Adrenal gland (tissue), 9 donors: ENCODE measurements at regions not wholly inside any gene's neighbourhood (a gene's known extent, or its start where the extent isn't known, plus 50 kb on each side); places are given as distances from the start of the nearest gene placed in this dataset.

Experiments used
- DNase-seq, 7 donors: peaks; one replicate each; pipeline ENCODE4 v3.0.0-alpha.2; 2019 to 2020
- H3K27ac ChIP-seq, 5 donors: fragments of 200-600 bp; sonication (generic) in 4 of 5; 1 replicate in 3 of 5; 2 replicates in 2 of 5; pipeline versions ENCODE4 v1.5.1 to v1.8.0; 2016 to 2020; ENCODE audit warnings: mild to moderate bottlenecking in 1 of 5
- H3K27me3 ChIP-seq: fragments of 200-600 bp; 2 replicates; pipeline ENCODE4 v1.8.0; 2021
- H3K36me3 ChIP-seq, 2 donors: fragments of 200-600 bp; replicated peaks in 1 of 2; 1 replicate in 1 of 2; 2 replicates in 1 of 2; pipeline versions ENCODE4 v1.5.1 to v1.8.0; 2018 to 2022
- H3K4me1 ChIP-seq, 2 donors: fragments of 200-600 bp; replicated peaks in 1 of 2; 1 replicate in 1 of 2; 2 replicates in 1 of 2; pipeline versions ENCODE4 v1.5.1 to v1.8.0; 2018 to 2021
- H3K4me3 ChIP-seq, 4 donors: fragments of 200-600 bp; sonication (generic) in 3 of 4; one replicate each; pipeline ENCODE4 v1.5.1; 2016 to 2018
- H3K9me3 ChIP-seq, 3 donors: fragments of 200-600 bp; sonication (generic) in 1 of 3; replicated peaks in 1 of 3; 1 replicate in 2 of 3; 2 replicates in 1 of 3; pipeline versions ENCODE4 v1.5.1 to v1.8.0; 2016 to 2021
- POLR2A ChIP-seq, 2 donors: fragments of 450-650 bp; IDR thresholded peaks; one replicate each; pipeline ENCODE4 v1.6.1; 2017; ENCODE audit warnings: antibody characterized with exemption in 2 of 2, mild to moderate bottlenecking in 2 of 2, moderate library complexity in 1 of 2
- WGBS, 4 donors: extraction: QIAGEN DNeasy Blood & Tissue Kit in 2 of 4; methylation state at CpG; one replicate each; pipeline versions ENCODE4 v1.1.5 to v1.1.7; 2013 to 2017; 5-methylcytosine and 5-hydroxymethylcytosine counted together
- intact Hi-C, 2 donors: fragments of 100-400 bp; cut with DNase I; formaldehyde crosslinking; loops; one replicate each; pipeline versions ENCODE4 v1.14.1 to v1.15.0; 2022 to 2023
- TF ChIP-seq, protein P1 (sequence below), 6 experiments: fragments of 450-650 bp in 4 of 6; fragments of 200-600 bp in 2 of 6; sonication (generic) in 1 of 6; IDR thresholded peaks; 1 replicate in 5 of 6; 2 replicates in 1 of 6; pipeline versions ENCODE4 v1.5.1 to v1.8.0; 2016 to 2021; ENCODE audit warnings: antibody characterized with exemption in 6 of 6, mild to moderate bottlenecking in 2 of 6, moderate library complexity in 1 of 6
- donor health status: healthy with polysubstance abuse.
- donor health status: Bipolar disorder and iron deficiency.
- donor health status: DM: yes; HTN: yes; CAD: no.
- donor health status: DM: no; HTN: no; CAD: no.
- donor health status: DM: no; HTN: no; CAD: no.

DNA sequence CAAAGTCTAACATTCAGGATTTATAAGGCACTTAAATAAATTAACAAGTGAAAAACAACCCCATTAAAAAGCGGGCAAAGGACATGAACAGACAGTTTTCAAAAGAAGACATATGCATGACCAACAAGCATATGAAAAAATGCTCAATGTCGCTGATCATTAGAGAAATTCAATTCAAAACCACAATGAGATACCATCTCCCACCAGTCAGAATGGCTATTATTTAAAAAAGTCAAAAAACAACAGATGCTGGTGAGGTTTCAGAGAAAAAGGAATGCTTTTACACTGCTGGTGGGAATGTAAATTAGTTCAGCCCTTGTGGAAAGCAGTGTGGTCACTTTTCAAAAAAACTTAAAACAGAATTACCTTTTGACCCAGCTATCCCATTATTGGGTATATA, 60.7 kb upstream of the BDKRB2 start:
- H3K4me1 ChIP-seq = no peaks in the 10 kb centered on the region
- no peaks in the 10 kb centered on the region for H3K36me3 ChIP-seq
- DNase-seq = no peak
- no peaks in the 10 kb centered on the region for H3K9me3 ChIP-seq
- H3K27ac ChIP-seq = no peak overlapping the region
- TF ChIP-seq, protein P1, sequence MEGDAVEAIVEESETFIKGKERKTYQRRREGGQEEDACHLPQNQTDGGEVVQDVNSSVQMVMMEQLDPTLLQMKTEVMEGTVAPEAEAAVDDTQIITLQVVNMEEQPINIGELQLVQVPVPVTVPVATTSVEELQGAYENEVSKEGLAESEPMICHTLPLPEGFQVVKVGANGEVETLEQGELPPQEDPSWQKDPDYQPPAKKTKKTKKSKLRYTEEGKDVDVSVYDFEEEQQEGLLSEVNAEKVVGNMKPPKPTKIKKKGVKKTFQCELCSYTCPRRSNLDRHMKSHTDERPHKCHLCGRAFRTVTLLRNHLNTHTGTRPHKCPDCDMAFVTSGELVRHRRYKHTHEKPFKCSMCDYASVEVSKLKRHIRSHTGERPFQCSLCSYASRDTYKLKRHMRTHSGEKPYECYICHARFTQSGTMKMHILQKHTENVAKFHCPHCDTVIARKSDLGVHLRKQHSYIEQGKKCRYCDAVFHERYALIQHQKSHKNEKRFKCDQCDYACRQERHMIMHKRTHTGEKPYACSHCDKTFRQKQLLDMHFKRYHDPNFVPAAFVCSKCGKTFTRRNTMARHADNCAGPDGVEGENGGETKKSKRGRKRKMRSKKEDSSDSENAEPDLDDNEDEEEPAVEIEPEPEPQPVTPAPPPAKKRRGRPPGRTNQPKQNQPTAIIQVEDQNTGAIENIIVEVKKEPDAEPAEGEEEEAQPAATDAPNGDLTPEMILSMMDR (IDR thresholded peaks at IDR 0.05) = no peak
- no peak for TF ChIP-seq POLR2A (IDR thresholded peaks at IDR 0.05)
- no peaks in the 10 kb centered on the region for H3K27me3 ChIP-seq
- no peak overlapping the region for H3K4me3 ChIP-seq
- intact Hi-C loops = no loop called here
- WGBS, 4 donors = 84 to 90% (median 87%) methylated on average over 2 of the region's 2 CpGs

DNA sequence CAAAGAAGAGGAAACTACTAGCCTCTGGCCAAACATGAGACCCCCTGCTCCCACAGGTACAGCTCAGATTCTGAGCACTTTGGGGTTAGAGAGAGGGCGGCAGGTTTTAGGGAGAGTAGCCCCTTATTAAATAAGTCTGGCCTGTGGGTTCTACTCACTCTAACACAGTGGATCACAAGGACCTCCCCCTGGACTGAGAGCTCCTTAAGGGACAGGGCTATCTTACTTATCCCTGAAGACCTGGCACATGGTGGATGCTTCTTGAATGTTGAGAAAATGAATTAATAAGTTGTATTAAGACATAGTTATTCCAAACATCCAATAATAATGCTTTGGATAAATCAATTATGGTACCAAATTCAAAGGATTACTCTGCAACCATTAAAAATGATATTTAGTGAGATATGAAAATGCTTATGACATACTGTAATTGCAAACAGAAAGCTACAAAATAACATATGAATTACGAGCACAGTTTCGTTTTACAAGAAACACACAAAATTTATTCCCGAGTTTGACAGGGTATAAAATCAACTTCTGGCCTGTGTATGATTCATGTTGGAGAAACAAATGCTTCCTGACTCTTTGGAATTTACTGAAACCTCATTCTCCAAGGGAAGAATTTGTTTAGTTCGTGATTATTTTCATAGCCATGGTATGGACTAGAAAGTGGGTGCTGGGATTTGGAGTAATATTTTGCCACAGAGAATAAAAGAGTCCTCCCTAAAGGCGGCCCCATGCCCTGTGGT, 59.3 kb upstream of the BDKRB2 start:
- no peaks in the 10 kb centered on the region for H3K4me1 ChIP-seq
- H3K36me3 ChIP-seq = no peaks in the 10 kb centered on the region
- H3K27ac ChIP-seq = peak overlapping the region in 1 of 5 donors; percentile 54
- intact Hi-C loops = no loop called here
- H3K9me3 ChIP-seq = no peaks in the 10 kb centered on the region
- WGBS, 4 donors = 51 to 64% (median 64%) methylated on average over 6 of the region's 6 CpGs
- H3K4me3 ChIP-seq = no peak overlapping the region
- no peaks in the 10 kb centered on the region for H3K27me3 ChIP-seq
- TF ChIP-seq, protein P1 (IDR thresholded peaks at IDR 0.05) = no peak
- TF ChIP-seq POLR2A (IDR thresholded peaks at IDR 0.05) = no peak
- no peak for DNase-seq

DNA sequence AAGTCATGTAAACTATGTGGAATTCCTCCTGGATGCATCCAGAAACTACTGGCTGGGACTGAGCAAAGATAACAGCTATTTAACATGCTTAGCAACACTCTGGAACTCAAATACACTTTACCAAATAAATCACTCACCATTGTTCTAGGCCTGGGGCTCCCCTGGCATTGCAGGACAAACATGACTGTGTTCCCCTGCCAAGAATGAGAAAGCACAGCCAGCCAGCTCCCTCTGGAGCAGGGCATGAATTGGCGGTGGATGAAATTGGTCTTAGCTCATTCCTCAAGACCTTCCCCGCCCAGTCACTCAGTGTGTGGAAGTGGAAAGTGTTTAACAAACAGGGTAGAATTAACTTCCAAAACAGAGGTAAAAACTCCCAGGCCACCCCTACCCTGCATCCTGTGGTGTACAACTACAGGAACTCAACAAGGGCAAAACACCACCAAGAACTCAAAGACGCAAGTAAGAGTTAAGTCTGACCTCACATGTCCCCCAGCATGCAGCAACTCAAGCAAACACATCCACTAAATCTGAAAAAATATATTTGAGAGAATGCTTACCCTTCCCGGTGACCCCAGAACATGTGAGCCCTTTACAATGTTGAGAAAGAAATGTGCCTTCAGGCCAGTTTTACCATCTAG, 58.4 kb upstream of the BDKRB2 start:
- no peaks in the 10 kb centered on the region for H3K27me3 ChIP-seq
- H3K27ac ChIP-seq = no peak overlapping the region
- 78 to 85% (median 81%) methylated on average over 4 of the region's 4 CpGs for WGBS, 4 donors
- TF ChIP-seq, protein P1 (IDR thresholded peaks at IDR 0.05) = no peak
- TF ChIP-seq POLR2A (IDR thresholded peaks at IDR 0.05) = no peak
- H3K4me3 ChIP-seq = no peak overlapping the region
- peak in 1 of 7 donors; percentile 19 for DNase-seq
- H3K36me3 ChIP-seq = no peaks in the 10 kb centered on the region
- intact Hi-C loops = no loop called here
- H3K4me1 ChIP-seq = no peaks in the 10 kb centered on the region
- no peaks in the 10 kb centered on the region for H3K9me3 ChIP-seq

DNA sequence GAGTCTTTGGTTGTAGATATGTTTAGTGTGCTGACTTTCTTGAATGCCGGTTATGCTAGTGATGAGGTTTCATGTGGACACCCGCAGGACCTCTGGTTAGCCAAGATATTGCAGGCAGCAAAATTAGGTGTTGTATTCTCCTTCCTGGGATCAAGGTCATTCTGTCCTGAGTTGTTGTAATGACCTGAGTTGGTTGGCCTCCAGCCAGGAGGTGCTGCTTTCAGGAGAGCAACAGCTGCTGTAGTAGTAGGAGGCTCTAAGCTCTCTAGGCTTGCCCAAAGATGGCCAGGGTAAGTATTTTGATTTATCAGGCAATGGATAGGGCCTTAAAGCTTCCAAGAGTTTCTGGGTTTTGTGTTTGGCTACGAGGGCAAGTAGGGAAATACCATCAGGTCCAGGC, 56.0 kb upstream of the BDKRB2 start:
- TF ChIP-seq POLR2A (IDR thresholded peaks at IDR 0.05) = no peak
- TF ChIP-seq, protein P1 (IDR thresholded peaks at IDR 0.05) = no peak
- H3K36me3 ChIP-seq = no peaks in the 10 kb centered on the region
- no peak overlapping the region for H3K27ac ChIP-seq
- H3K4me1 ChIP-seq = no peaks in the 10 kb centered on the region
- no peaks in the 10 kb centered on the region for H3K27me3 ChIP-seq
- peak in 2 of 7 donors; percentile 8 to 42 for DNase-seq
- no peaks in the 10 kb centered on the region for H3K9me3 ChIP-seq
- intact Hi-C loops = no loop called here
- 83 to 86% (median 85%) methylated on average over 2 to 3 of the region's 3 CpGs for WGBS, 4 donors
- H3K4me3 ChIP-seq = no peak overlapping the region
